NCI-H526 treated with DMSO at 0.1 percent for 48 hours (cell line): ENCODE measurements at regions not wholly inside any gene's neighbourhood (a gene's known extent, or its start where the extent isn't known, plus 50 kb on each side); places are given as distances from the start of the nearest gene placed in this dataset.
"Not testable (repeated sequence)": the region's sequence is repeated elsewhere in the genome, so short reads cannot be mapped to it uniquely, and the experiment has no call there.

Experiments used
- DNase-seq: peaks from one replicate; lab custom pipeline; 2025; lab: John Stamatoyannopoulos, UW

GRCh38 chr10:8614054-8614565 is 559.6 kb downstream of the GATA3 start:
- no peak for DNase-seq

GRCh38 chr10:8615118-8615517 is 560.6 kb downstream of the GATA3 start:
- no peak for DNase-seq

GRCh38 chr10:8616166-8616565 is 561.7 kb downstream of the GATA3 start:
- no peak for DNase-seq

GRCh38 chr10:8617792-8618191 is 563.3 kb downstream of the GATA3 start:
- DNase-seq, result no peak

- no peak for DNase-seq
These were observed 564.3 kb downstream of the GATA3 start for GRCh38 chr10:8618834-8619233.

- no peak for DNase-seq
These were observed 573.9 kb downstream of the GATA3 start for GRCh38 chr10:8628351-8628750.

GRCh38 chr10:8633909-8634308 is 579.4 kb downstream of the GATA3 start:
- no peak for DNase-seq

GRCh38 chr10:8636371-8636770 is 581.9 kb downstream of the GATA3 start:
- DNase-seq, result no peak

GRCh38 chr10:8637640-8638039 is 583.2 kb downstream of the GATA3 start:
- DNase-seq, result no peak

GRCh38 chr10:8638088-8638672 is 583.7 kb downstream of the GATA3 start:
- no peak for DNase-seq

- no peak for DNase-seq
These were observed 585.1 kb downstream of the GATA3 start for GRCh38 chr10:8639486-8640185.

- DNase-seq, result no peak
These were observed 585.8 kb downstream of the GATA3 start for GRCh38 chr10:8640301-8640700.

GRCh38 chr10:8640878-8641277 is 586.4 kb downstream of the GATA3 start:
- DNase-seq, result no peak

GRCh38 chr10:8656261-8656660 is 601.8 kb downstream of the GATA3 start:
- no peak for DNase-seq

GRCh38 chr10:8659982-8660381 is 605.5 kb downstream of the GATA3 start:
- no peak for DNase-seq

GRCh38 chr10:8661886-8662285 is 607.4 kb downstream of the GATA3 start:
- DNase-seq, result no peak

GRCh38 chr10:8663131-8663530 is 608.6 kb downstream of the GATA3 start:
- no peak for DNase-seq

GRCh38 chr10:8665322-8665721 is 610.8 kb downstream of the GATA3 start:
- no peak for DNase-seq

- no peak for DNase-seq
These were observed 616.0 kb downstream of the GATA3 start for GRCh38 chr10:8670461-8670860.

GRCh38 chr10:8674230-8674629 is 619.7 kb downstream of the GATA3 start:
- no peak for DNase-seq

GRCh38 chr10:8677642-8678041 is 623.2 kb downstream of the GATA3 start:
- no peak for DNase-seq

GRCh38 chr10:8684916-8685315 is 630.4 kb downstream of the GATA3 start:
- DNase-seq, result not testable (repeated sequence)

- no peak for DNase-seq
These were observed 634.4 kb downstream of the GATA3 start for GRCh38 chr10:8688881-8689280.

- DNase-seq, result no peak
These were observed 637.1 kb downstream of the GATA3 start for GRCh38 chr10:8691498-8692017.
